ENCODE measurements at regions not wholly inside any gene's neighbourhood (a gene's known extent, or its start where the extent isn't known, plus 50 kb on each side); places are given as distances from the start of the nearest gene placed in this dataset.
"Not testable (repeated sequence)": the region's sequence is repeated elsewhere in the genome, so short reads cannot be mapped to it uniquely, and the experiment has no call there.

DNA sequence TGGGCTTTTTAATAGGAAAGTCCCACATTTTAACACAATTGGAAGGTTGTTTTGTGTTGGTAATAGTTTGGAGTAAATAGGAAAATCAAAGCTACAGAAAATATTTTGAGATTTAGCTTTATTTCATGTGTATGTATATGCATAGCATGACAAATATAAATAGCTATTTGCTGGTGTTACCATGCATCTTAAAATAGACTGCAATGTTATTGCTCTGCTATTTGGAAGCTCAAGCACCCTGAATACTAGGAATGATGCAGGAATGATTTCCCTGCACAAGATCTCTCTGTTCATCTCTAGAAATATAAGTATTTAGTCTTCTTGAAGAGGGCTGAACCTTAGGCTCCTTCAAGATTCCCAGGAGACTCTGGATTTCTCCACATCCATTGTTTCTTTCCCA, 268.3 kb upstream of the POGK start:
- H3K27ac ChIP-seq (ENCODE audit: low read depth, low read length, severe bottlenecking), result no peak overlapping the region
- no peak overlapping the region for H3K4me3 ChIP-seq (ENCODE audit: extremely low read depth, insufficient read depth, low read length, poor library complexity, severe bottlenecking)
- no peaks in the 10 kb centered on the region for H3K4me1 ChIP-seq (ENCODE audit: control insufficient read depth, insufficient read depth, low read length, poor library complexity, severe bottlenecking)
- H3K36me3 ChIP-seq (ENCODE audit: control insufficient read depth, insufficient read depth, low read length), result no peaks in the 10 kb centered on the region
- H3K9me3 ChIP-seq (ENCODE audit: control insufficient read depth, low read length), result no peaks in the 10 kb centered on the region

DNA sequence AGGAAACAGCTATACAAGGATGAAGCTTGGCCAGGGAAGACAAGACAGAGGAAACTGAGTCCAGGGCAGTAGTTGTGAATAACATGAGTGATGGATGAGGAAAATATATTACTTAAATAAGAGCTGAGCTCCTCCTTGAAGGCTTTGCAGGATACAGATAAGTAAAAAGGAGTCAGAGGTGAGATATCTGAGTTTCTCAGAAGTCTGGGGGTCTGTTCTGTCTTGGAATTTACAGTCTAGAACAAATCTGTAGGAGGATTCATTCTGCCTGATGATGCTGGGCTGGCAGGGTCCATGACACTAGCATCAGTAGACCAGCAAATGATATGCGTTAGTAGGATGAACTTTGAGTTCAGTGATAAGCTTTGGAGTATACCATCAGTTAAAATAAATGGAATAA, 266.1 kb upstream of the POGK start:
- WGBS, 2 experiments (ENCODE audit: insufficient coverage in 2 of 2), result 100% methylated on average over 1 of the region's 1 CpG; no CpG with 5 or more reads in 1 of the 2 experiments
- Histone ChIP-seq H3K9me3 (ENCODE audit: control insufficient read depth, low read length) (no peaks in the 10 kb centered on the region), H3K4me3 (ENCODE audit: extremely low read depth, insufficient read depth, low read length, poor library complexity, severe bottlenecking) (no peak overlapping the region), H3K36me3 (ENCODE audit: control insufficient read depth, insufficient read depth, low read length) (no peaks in the 10 kb centered on the region), H3K27ac (ENCODE audit: low read depth, low read length, severe bottlenecking) (no peak overlapping the region), H3K4me1 (ENCODE audit: control insufficient read depth, insufficient read depth, low read length, poor library complexity, severe bottlenecking) (no peaks in the 10 kb centered on the region)

DNA sequence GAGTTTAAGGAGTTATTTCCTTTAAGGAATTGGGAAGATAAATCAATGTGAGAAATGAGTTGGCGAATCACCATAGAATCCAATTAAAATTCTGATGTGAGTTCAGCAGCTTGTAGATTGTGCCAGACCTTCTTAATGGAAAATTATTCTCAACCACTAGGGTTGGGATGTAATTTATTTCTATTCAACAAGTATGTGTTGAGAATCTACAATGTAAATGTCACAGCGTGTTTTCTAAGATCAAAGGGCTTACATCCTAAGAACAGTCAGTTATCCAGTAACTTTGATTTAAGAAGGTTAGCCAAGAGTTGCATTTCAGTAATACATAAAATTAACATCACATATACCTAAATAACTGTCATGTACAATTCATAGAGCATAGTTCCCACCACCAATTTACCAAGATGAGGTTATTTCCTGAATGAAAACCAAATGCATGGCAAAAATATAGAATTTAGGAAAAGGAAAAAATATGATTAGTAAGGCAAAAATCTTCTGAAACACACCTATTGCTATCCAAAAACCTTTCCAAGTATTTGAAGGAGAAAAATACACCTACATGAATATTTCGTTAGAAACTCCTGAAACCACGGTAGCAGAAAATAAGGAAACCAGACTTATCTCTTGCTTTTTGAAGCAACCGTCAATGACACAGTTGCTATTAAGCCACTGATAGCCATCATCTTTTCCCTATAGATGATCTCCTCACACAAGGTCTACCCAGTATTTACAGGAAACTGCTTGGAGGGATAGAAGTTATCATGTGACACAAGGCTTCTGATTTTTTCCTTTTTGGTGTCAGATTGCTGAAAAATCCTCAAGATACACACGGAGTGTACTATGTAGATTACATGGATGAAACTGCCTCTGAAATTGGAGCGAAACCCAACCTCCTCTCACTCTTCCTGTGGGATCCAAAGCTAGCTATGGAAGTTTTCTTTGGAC, 259.4 kb upstream of the POGK start:
- Histone ChIP-seq H3K36me3 (ENCODE audit: control insufficient read depth, insufficient read depth, low read length) (no peaks in the 10 kb centered on the region), H3K4me1 (ENCODE audit: control insufficient read depth, insufficient read depth, low read length, poor library complexity, severe bottlenecking) (no peaks in the 10 kb centered on the region), H3K9me3 (ENCODE audit: control insufficient read depth, low read length) (no peaks in the 10 kb centered on the region), H3K27ac (ENCODE audit: low read depth, low read length, severe bottlenecking) (no peak overlapping the region), H3K4me3 (ENCODE audit: extremely low read depth, insufficient read depth, low read length, poor library complexity, severe bottlenecking) (no peak overlapping the region)
- WGBS, 2 experiments (ENCODE audit: insufficient coverage in 2 of 2), result 90 to 93% methylated on average over 2 to 4 of the region's 7 CpGs

DNA sequence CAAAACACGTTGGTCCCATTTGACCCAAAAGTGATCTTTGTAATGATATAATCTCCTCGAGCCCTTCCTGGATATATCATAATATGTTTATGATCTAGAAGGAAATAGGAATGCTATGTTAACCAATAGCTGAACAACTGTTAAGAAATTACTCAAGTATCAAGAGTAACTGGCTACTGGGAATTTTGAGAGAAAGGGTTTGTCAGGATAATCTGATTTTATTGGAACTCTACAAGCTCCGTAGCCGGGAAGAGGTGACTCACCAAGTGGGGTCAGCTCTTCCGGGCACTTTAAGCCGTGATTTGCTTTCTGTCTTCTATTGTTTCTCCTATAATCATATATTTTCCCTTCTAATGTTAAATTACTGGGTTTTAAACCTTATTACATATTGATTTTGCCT, 250.5 kb upstream of the POGK start:
- Histone ChIP-seq H3K4me3 (ENCODE audit: extremely low read depth, insufficient read depth, low read length, poor library complexity, severe bottlenecking) (no peak overlapping the region), H3K36me3 (ENCODE audit: control insufficient read depth, insufficient read depth, low read length) (no peaks in the 10 kb centered on the region), H3K27ac (ENCODE audit: low read depth, low read length, severe bottlenecking) (no peak overlapping the region), H3K9me3 (ENCODE audit: control insufficient read depth, low read length) (no peaks in the 10 kb centered on the region), H3K4me1 (ENCODE audit: control insufficient read depth, insufficient read depth, low read length, poor library complexity, severe bottlenecking) (no peaks in the 10 kb centered on the region)
- 80% methylated on average over 1 of the region's 6 CpGs; no CpG with 5 or more reads in 1 of the 2 experiments for WGBS, 2 experiments (ENCODE audit: insufficient coverage in 2 of 2)

DNA sequence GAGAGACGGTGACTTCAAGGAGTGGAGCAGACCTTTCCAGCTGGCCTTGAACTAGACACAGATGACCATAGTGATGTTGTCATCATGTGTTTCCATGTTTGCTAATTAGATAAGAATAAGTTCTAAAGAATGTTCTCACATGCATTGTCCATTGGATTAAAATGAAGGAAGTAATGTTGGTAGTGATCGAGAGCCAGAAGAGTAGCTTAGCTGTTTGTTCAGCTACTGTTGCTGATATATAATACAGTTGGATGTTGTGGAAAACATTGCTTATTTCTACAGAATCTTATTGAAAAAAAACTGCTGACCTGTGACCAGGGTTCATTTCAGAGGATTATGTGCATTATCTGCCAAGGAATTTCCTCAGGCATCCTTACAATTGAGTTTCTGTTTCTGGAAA, 249.1 kb upstream of the POGK start:
- H3K9me3 ChIP-seq (ENCODE audit: control insufficient read depth, low read length), result no peaks in the 10 kb centered on the region
- H3K4me3 ChIP-seq (ENCODE audit: extremely low read depth, insufficient read depth, low read length, poor library complexity, severe bottlenecking), result no peak overlapping the region
- H3K36me3 ChIP-seq (ENCODE audit: control insufficient read depth, insufficient read depth, low read length), result no peaks in the 10 kb centered on the region
- 93 to 100% methylated on average over 1 to 2 of the region's 2 CpGs for WGBS, 2 experiments (ENCODE audit: insufficient coverage in 2 of 2)
- H3K4me1 ChIP-seq (ENCODE audit: control insufficient read depth, insufficient read depth, low read length, poor library complexity, severe bottlenecking), result no peaks in the 10 kb centered on the region
- no peak overlapping the region for H3K27ac ChIP-seq (ENCODE audit: low read depth, low read length, severe bottlenecking)

DNA sequence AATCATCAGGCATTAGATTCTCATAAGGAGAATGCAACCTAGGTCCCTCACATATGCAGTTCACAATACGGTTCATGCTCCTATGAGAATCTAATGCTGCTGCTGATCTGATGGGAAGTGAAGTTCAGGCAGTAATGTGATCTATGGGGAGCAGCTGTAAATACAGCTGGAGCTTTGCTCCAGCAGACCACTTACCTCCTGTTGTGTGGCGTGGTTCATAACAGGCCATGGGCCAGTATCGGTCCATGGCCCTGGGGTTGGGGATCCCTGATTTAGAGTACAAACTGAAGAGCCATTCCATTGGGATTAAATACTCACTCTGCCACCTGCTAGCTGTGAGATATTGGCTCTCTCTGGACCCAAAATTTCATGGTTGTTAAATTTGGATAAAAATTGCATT, 244.6 kb upstream of the POGK start:
- Histone ChIP-seq H3K4me3 (ENCODE audit: extremely low read depth, insufficient read depth, low read length, poor library complexity, severe bottlenecking) (no peak overlapping the region), H3K36me3 (ENCODE audit: control insufficient read depth, insufficient read depth, low read length) (no peaks in the 10 kb centered on the region), H3K9me3 (ENCODE audit: control insufficient read depth, low read length) (no peaks in the 10 kb centered on the region), H3K27ac (ENCODE audit: low read depth, low read length, severe bottlenecking) (no peak overlapping the region), H3K4me1 (ENCODE audit: control insufficient read depth, insufficient read depth, low read length, poor library complexity, severe bottlenecking) (no peaks in the 10 kb centered on the region)
- 89 to 100% methylated on average over 1 to 3 of the region's 3 CpGs for WGBS, 2 experiments (ENCODE audit: insufficient coverage in 2 of 2)

DNA sequence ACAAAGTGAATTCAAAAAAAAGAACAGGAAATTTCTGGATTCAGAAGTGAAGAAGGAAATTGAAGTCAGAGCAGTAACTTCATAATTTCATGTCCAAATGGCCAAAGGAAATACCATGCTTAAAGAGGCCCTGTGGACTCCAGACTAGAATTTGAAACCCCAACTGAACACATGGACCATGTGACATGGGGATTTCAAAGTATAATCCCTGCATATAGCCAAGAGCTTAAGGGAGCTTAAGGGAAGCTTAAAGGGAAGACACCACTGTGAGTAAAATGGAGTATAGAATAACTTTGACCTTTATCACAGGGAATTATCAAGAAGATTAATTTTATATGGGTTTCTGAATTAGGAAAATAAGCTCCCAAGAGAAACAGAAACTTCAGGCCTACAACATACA, 241.8 kb upstream of the POGK start:
- no peaks in the 10 kb centered on the region for H3K36me3 ChIP-seq (ENCODE audit: control insufficient read depth, insufficient read depth, low read length)
- H3K27ac ChIP-seq (ENCODE audit: low read depth, low read length, severe bottlenecking), result no peak overlapping the region
- H3K4me1 ChIP-seq (ENCODE audit: control insufficient read depth, insufficient read depth, low read length, poor library complexity, severe bottlenecking), result no peaks in the 10 kb centered on the region
- no peak overlapping the region for H3K4me3 ChIP-seq (ENCODE audit: extremely low read depth, insufficient read depth, low read length, poor library complexity, severe bottlenecking)
- H3K9me3 ChIP-seq (ENCODE audit: control insufficient read depth, low read length), result no peaks in the 10 kb centered on the region

DNA sequence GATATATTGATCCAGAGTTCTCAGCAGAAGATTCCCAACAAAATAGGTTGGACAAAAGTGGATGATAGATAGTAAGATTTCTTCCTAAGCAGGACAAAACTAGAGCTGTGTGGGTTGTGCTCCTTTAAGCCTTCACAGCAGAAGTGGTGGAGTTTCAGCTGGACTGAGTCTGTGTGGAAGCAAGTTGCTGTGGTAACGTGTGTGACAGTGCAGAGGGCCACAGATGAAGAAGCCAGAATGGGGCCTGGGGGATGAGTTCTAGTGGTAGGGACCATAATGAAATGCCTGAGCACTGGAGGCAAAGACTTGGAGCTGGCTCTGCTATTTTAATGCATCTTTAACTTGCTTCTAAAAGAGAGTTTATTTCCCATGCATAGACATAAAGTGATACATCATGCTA, 238.7 kb upstream of the POGK start:
- H3K4me3 ChIP-seq (ENCODE audit: extremely low read depth, insufficient read depth, low read length, poor library complexity, severe bottlenecking), result no peak overlapping the region
- no peaks in the 10 kb centered on the region for H3K9me3 ChIP-seq (ENCODE audit: control insufficient read depth, low read length)
- no peak overlapping the region for H3K27ac ChIP-seq (ENCODE audit: low read depth, low read length, severe bottlenecking)
- WGBS, 2 experiments (ENCODE audit: insufficient coverage in 2 of 2), result 83% methylated on average over 1 of the region's 1 CpG
- no peaks in the 10 kb centered on the region for H3K36me3 ChIP-seq (ENCODE audit: control insufficient read depth, insufficient read depth, low read length)
- H3K4me1 ChIP-seq (ENCODE audit: control insufficient read depth, insufficient read depth, low read length, poor library complexity, severe bottlenecking), result no peaks in the 10 kb centered on the region

DNA sequence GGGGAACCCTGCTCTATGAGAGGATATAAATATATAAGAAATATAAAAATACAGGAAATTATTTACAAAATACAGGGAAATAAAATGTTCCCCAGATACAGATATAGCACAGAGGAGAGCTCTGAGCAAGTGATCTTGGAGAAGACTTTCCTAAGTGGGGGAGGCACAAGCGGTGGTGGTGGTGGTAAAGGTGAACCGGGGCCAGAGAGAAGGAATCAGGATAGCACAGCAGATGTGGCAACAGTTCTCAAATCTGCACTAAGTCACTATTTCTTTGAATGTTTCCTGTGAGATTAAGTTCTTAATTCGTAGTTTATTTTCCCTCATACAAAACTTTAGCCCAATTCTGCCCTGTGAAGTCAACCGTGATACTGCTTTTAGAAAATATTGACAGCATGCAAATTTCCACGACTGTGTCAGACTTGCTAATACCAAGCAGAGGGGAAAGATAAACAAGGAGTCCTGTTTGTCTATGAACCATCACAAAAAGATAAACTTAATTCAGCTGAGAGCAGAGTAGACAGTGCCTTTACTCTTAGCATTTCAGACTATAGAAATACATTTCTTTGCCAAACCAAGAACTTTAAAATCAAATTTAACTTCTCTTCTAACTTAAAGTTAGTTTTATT, 237.5 kb upstream of the POGK start:
- 70 to 84% methylated on average over 2 of the region's 5 CpGs for WGBS, 2 experiments (ENCODE audit: insufficient coverage in 2 of 2)
- H3K36me3 ChIP-seq (ENCODE audit: control insufficient read depth, insufficient read depth, low read length), result no peaks in the 10 kb centered on the region

DNA sequence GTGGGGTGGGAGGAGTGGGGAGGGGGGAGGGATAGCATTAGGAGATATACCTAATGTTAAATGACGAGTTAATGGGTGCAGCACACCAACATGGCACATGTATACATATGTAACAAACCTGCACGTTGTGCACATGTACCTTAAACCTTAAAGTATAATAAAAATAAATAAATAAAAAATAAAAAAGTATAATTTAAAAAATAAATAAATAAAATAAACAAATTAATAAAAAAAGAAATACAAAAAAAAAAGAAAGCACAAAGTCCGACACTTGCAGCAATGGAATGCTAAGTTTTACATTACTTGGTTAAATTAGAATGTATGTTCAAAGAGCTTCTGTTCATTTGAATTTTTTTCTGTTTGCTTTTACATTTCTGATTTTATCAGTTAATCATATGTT, 236.5 kb upstream of the POGK start:
- not testable (repeated sequence) for H3K9me3 ChIP-seq (ENCODE audit: control insufficient read depth, low read length); H3K4me1 ChIP-seq (ENCODE audit: control insufficient read depth, insufficient read depth, low read length, poor library complexity, severe bottlenecking); H3K27ac ChIP-seq (ENCODE audit: low read depth, low read length, severe bottlenecking); H3K4me3 ChIP-seq (ENCODE audit: extremely low read depth, insufficient read depth, low read length, poor library complexity, severe bottlenecking); H3K36me3 ChIP-seq (ENCODE audit: control insufficient read depth, insufficient read depth, low read length)
- no CpG with 5 or more reads among the region's 3 CpGs for WGBS, 2 experiments (ENCODE audit: insufficient coverage in 2 of 2)

More for the DNA sequence above, 237.5 kb upstream of the POGK start:
- H3K4me1 ChIP-seq (ENCODE audit: control insufficient read depth, insufficient read depth, low read length, poor library complexity, severe bottlenecking), result no peaks in the 10 kb centered on the region
- H3K27ac ChIP-seq (ENCODE audit: low read depth, low read length, severe bottlenecking), result no peak overlapping the region
- H3K4me3 ChIP-seq (ENCODE audit: extremely low read depth, insufficient read depth, low read length, poor library complexity, severe bottlenecking), result no peak overlapping the region
- no peaks in the 10 kb centered on the region for H3K9me3 ChIP-seq (ENCODE audit: control insufficient read depth, low read length)

DNA sequence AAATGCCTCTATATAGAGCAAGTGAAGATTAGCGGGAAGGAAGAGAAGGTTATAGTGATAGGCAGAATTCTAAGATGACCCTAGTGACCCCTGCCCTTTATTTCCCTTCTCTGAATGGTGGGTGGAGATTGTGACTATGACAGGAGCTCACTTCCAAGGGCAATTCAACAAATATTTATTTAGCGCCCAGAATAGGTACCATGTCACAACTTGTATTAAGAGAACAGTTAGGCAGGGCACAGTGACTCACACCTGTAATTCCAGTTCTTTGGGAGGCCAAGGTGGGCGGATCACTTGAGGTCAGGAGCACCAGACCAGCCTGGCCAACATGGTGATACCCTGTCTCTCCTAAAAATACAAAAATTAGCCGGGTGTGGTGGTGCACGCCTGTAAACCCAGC, 236.0 kb upstream of the POGK start:
- Histone ChIP-seq H3K9me3 (ENCODE audit: control insufficient read depth, low read length) (no peaks in the 10 kb centered on the region), H3K4me3 (ENCODE audit: extremely low read depth, insufficient read depth, low read length, poor library complexity, severe bottlenecking) (no peak overlapping the region), H3K4me1 (ENCODE audit: control insufficient read depth, insufficient read depth, low read length, poor library complexity, severe bottlenecking) (no peaks in the 10 kb centered on the region), H3K27ac (ENCODE audit: low read depth, low read length, severe bottlenecking) (no peak overlapping the region), H3K36me3 (ENCODE audit: control insufficient read depth, insufficient read depth, low read length) (no peaks in the 10 kb centered on the region)
- WGBS, 2 experiments (ENCODE audit: insufficient coverage in 2 of 2), result 84 to 93% methylated on average over 4 of the region's 5 CpGs

All from mesodermal cell (in vitro differentiated cells).